K562 (cell line): ENCODE measurements at regions not wholly inside any gene's neighbourhood (a gene's known extent, or its start where the extent isn't known, plus 50 kb on each side); places are given as distances from the start of the nearest gene placed in this dataset.

ENCODE experiments used
- AFF4 ChIP-seq: sonication (generic); formaldehyde crosslinking; IDR thresholded peaks from 2 replicates; pipeline ENCODE4 v1.8.0; 2023; ENCODE audit warnings: mild to moderate bottlenecking, missing genetic modification reagents
- CTBP1 ChIP-seq: fragments of 450-650 bp; IDR thresholded peaks from 2 replicates; pipeline ENCODE4 v1.6.1; 2016; ENCODE audit warnings: borderline replicate concordance
- ESRRB ChIP-seq: fragments of 250-450 bp; sonication (Bioruptor Pico); IDR thresholded peaks from 2 replicates; pipeline ENCODE4 v1.5.0; 2020; ENCODE audit warnings: mild to moderate bottlenecking, moderate library complexity, borderline replicate concordance
- FOSL1 ChIP-seq: fragments of 200-800 bp; sonication (Bioruptor generic); conservative IDR thresholded peaks from 2 replicates; pipeline ENCODE4 v1.6.1; 2016; ENCODE audit warnings: missing genetic modification characterization, missing compliant biosample characterization
- MTA2 ChIP-seq: fragments of 450-650 bp; IDR thresholded peaks from 2 replicates; pipeline ENCODE4 v1.6.1; 2016; ENCODE audit warnings: low read depth
- NR2C1 ChIP-seq, 2 experiments: fragments of 450-650 bp; IDR thresholded peaks; 2 replicates each; pipeline ENCODE4 v1.6.1; 2017; ENCODE audit warnings: mild to moderate bottlenecking in 2 of 2, antibody characterized with exemption in 1 of 2, inconsistent platforms in 1 of 2, missing compliant biosample characterization in 1 of 2, missing genetic modification characterization in 1 of 2
- NR2C2 ChIP-seq, 2 experiments: fragments of 200-800 bp in 1 of 2; sonication (Bioruptor generic) in 1 of 2; sonication (generic) in 1 of 2; formaldehyde crosslinking in 1 of 2; IDR thresholded peaks; 2 replicates each; pipeline versions ENCODE4 v1.6.1 to v1.8.0; 2016 to 2022; ENCODE audit warnings: mild to moderate bottlenecking in 1 of 2, missing compliant biosample characterization in 1 of 2, missing genetic modification characterization in 1 of 2, missing genetic modification reagents in 1 of 2
- PTBP1 ChIP-seq: fragments of 200-400 bp; formaldehyde crosslinking; IDR thresholded peaks from 2 replicates; pipeline ENCODE4 v1.6.1; 2017; ENCODE audit warnings: low read depth, low read length
- RCOR1 ChIP-seq, 2 experiments: IDR thresholded peaks; 2 replicates each; pipeline ENCODE4 v1.6.1; 2012; ENCODE audit warnings: low read depth in 2 of 2, low read length in 2 of 2, borderline replicate concordance in 1 of 2, improper control_type of control experiment in 1 of 2
- ZBTB33 ChIP-seq: sonication (generic); formaldehyde crosslinking; IDR thresholded peaks from 2 replicates; pipeline ENCODE4 v1.8.1; 2023; ENCODE audit warnings: mild to moderate bottlenecking, missing genetic modification reagents
- ZNF12 ChIP-seq: sonication (generic); formaldehyde crosslinking; IDR thresholded peaks from 2 replicates; pipeline ENCODE4 v1.4.0; 2020; ENCODE audit warnings: mild to moderate bottlenecking, missing genetic modification reagents
- ZNF165 ChIP-seq: fragments of 250-450 bp; sonication (Bioruptor Pico); IDR thresholded peaks from 2 replicates; pipeline ENCODE4 v1.4.0; 2020; ENCODE audit warnings: borderline replicate concordance
- ZNF217 ChIP-seq: sonication (generic); formaldehyde crosslinking; IDR thresholded peaks from 2 replicates; pipeline ENCODE4 v1.8.0; 2022; ENCODE audit warnings: mild to moderate bottlenecking, missing genetic modification reagents
- ZNF407 ChIP-seq: fragments of 450-650 bp; IDR thresholded peaks from 2 replicates; pipeline ENCODE4 v1.6.1; 2016; ENCODE audit warnings: low read depth

- TF ChIP-seq ZNF407: no peak
- TF ChIP-seq MTA2: no peak
- TF ChIP-seq RCOR1 (IDR thresholded peaks at IDR 0.05; ENCODE audit: borderline replicate concordance in 1 of 2, low read depth in 2 of 2, low read length in 2 of 2): peak in 1 of 2 experiments; percentile 74; a peak in 2 of 4 replicates
- no peak for TF ChIP-seq ESRRB
- no peak for TF ChIP-seq ZNF165 (CRISPR knock-in tag)
- 0 out of 2 replicates have a peak, but pooled peaks have one; percentile 19 for TF ChIP-seq FOSL1
- TF ChIP-seq AFF4 (CRISPR knock-in tag): no peak
- no peak for TF ChIP-seq ZNF12 (CRISPR knock-in tag)
- TF ChIP-seq PTBP1: no peak
- peak; percentile 49; the same call in 1 of the 2 replicates for TF ChIP-seq CTBP1
- TF ChIP-seq ZNF217: no peak
- TF ChIP-seq ZBTB33 (CRISPR knock-in tag): no peak
- TF ChIP-seq NR2C2 (CRISPR knock-in tag; IDR thresholded peaks at IDR 0.05): no peak
- TF ChIP-seq NR2C2 (tag; IDR thresholded peaks at IDR 0.05): no peak
- TF ChIP-seq NR2C1 (IDR thresholded peaks at IDR 0.05): no peak
- TF ChIP-seq NR2C1 (tag; IDR thresholded peaks at IDR 0.05): no peak
These were observed 145.8 kb upstream of the ATP6AP2 start (continued) for GRCh38 chrX:40434947-40435346.
